ENCODE measurements at regions not wholly inside any gene's neighbourhood (a gene's known extent, or its start where the extent isn't known, plus 50 kb on each side); places are given as distances from the start of the nearest gene placed in this dataset.

GRCh38 chr16:52783616-52784015 is 236.7 kb upstream of the TOX3 start:
- Histone ChIP-seq H3K4me1 (no peaks in the 10 kb centered on the region), H3K4me3 (ENCODE audit: low read depth, low read length) (no peak overlapping the region), H3K36me3 (no peaks in the 10 kb centered on the region), H3K9me3 (no peaks in the 10 kb centered on the region), H3K27me3 (no peaks in the 10 kb centered on the region)
- DNase-seq, result no peak
- TF ChIP-seq, protein P1, sequence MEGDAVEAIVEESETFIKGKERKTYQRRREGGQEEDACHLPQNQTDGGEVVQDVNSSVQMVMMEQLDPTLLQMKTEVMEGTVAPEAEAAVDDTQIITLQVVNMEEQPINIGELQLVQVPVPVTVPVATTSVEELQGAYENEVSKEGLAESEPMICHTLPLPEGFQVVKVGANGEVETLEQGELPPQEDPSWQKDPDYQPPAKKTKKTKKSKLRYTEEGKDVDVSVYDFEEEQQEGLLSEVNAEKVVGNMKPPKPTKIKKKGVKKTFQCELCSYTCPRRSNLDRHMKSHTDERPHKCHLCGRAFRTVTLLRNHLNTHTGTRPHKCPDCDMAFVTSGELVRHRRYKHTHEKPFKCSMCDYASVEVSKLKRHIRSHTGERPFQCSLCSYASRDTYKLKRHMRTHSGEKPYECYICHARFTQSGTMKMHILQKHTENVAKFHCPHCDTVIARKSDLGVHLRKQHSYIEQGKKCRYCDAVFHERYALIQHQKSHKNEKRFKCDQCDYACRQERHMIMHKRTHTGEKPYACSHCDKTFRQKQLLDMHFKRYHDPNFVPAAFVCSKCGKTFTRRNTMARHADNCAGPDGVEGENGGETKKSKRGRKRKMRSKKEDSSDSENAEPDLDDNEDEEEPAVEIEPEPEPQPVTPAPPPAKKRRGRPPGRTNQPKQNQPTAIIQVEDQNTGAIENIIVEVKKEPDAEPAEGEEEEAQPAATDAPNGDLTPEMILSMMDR (IDR thresholded peaks at IDR 0.05; ENCODE audit: low read depth, low read length), result no peak

DNA sequence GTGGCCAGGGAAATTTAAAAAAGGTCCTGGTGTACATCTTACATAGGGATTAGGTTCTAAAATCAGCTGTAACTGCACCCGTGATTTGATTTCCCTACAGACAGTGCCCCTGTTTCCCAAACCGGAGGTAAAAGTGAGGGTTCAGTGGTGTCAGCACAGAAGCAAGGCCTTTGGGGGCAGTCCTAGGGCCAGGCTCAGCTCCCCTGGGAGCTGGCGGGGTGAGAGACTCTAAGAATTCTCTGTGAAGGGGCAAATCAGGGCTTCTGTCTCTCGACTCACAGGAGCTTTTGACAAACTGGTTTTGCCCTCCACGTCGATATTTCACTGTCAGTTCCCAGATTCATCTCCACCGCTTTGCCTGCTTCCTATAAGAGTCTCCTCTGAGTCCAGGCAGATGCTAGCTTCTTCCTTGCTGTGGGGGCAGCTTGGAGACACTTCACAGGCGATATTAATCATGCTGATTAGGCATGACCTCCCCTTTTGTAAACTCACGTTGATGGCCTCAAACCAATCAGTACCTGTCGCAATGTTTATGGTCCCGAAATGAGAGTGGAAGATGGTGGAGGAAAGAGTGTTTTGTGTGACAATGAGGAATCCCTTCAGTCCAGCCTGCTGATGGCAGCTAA is 234.2 kb upstream of the TOX3 start:
- no peaks in the 10 kb centered on the region for H3K9me3 ChIP-seq
- no peaks in the 10 kb centered on the region for H3K27me3 ChIP-seq
- no peaks in the 10 kb centered on the region for H3K4me1 ChIP-seq
- DNase-seq, result no peak
- no peaks in the 10 kb centered on the region for H3K36me3 ChIP-seq
- H3K4me3 ChIP-seq (ENCODE audit: low read depth, low read length), result no peak overlapping the region
- TF ChIP-seq, protein P1 (IDR thresholded peaks at IDR 0.05; ENCODE audit: low read depth, low read length), result no peak

GRCh38 chr16:52773026-52773425 is 226.1 kb upstream of the TOX3 start:
- no peaks in the 10 kb centered on the region for H3K36me3 ChIP-seq
- H3K4me1 ChIP-seq, result no peaks in the 10 kb centered on the region
- H3K9me3 ChIP-seq, result no peaks in the 10 kb centered on the region
- TF ChIP-seq, protein P1 (IDR thresholded peaks at IDR 0.05; ENCODE audit: low read depth, low read length), result no peak
- H3K27me3 ChIP-seq, result no peaks in the 10 kb centered on the region
- H3K4me3 ChIP-seq (ENCODE audit: low read depth, low read length), result no peak overlapping the region
- no peak for DNase-seq

DNA sequence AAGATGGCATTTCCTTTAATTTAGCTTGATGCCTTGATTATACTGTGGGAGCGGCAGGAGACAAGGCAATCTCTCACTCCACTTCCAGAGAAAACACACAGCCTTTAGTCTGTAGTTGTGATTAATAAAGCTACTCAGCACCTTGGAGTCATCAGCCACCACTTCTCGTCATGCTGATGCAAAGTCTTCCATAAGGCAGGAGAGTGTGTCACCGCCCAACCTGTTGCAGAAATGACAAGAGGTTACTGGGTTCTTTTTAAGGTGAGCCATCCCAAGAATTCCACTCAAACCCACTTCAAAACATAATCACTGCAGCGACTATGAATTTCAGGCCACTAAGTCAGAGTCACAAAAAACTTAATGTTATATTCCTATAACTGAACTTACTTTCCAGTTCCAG is 223.9 kb upstream of the TOX3 start:
- Histone ChIP-seq H3K4me3 (ENCODE audit: low read depth, low read length) (no peak overlapping the region), H3K4me1 (no peaks in the 10 kb centered on the region), H3K36me3 (no peaks in the 10 kb centered on the region), H3K27me3 (0 out of 2 replicates have a peak, but pooled peaks cover 3% of the 10 kb centered on the region), H3K9me3 (no peaks in the 10 kb centered on the region)
- TF ChIP-seq, protein P1 (IDR thresholded peaks at IDR 0.05; ENCODE audit: low read depth, low read length), result no peak
- DNase-seq, result no peak

DNA sequence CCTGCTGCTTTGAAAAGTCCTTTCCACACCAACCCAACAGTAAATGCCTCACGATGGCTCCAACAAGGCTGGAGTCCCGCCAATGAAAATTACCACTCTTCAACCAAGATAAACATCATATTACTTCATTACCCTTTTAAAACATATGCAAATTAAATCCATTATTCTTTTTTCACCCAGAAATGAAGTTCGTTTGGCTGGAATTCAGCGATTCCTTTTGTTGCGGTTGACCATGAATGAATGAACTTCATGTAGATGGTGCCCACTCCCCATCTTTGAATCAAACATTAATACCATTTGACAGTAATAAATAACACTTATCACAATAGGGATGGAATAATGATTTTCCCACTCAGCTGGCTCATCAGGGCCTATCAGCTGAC is 211.5 kb upstream of the TOX3 start:
- H3K36me3 ChIP-seq, result no peaks in the 10 kb centered on the region
- no peak overlapping the region for H3K4me3 ChIP-seq (ENCODE audit: low read depth, low read length)
- DNase-seq, result no peak
- TF ChIP-seq, protein P1 (IDR thresholded peaks at IDR 0.05; ENCODE audit: low read depth, low read length), result no peak
- no peaks in the 10 kb centered on the region for H3K4me1 ChIP-seq
- H3K27me3 ChIP-seq, result no peaks in the 10 kb centered on the region
- H3K9me3 ChIP-seq, result no peaks in the 10 kb centered on the region

- TF ChIP-seq, protein P1 (IDR thresholded peaks at IDR 0.05; ENCODE audit: low read depth, low read length), result no peak
- DNase-seq, result no peak
- H3K36me3 ChIP-seq, result no peaks in the 10 kb centered on the region
Observed at GRCh38 chr16:52757746-52758472, 211.0 kb upstream of the TOX3 start.

More at GRCh38 chr16:52757746-52758472, 211.0 kb upstream of the TOX3 start:
- H3K4me3 ChIP-seq (ENCODE audit: low read depth, low read length), result no peak overlapping the region
- H3K9me3 ChIP-seq, result no peaks in the 10 kb centered on the region
- no peaks in the 10 kb centered on the region for H3K4me1 ChIP-seq
- H3K27me3 ChIP-seq, result no peaks in the 10 kb centered on the region

Data from BE2C (cell line).